HL-60 (cell line): ENCODE measurements at regions not wholly inside any gene's neighbourhood (a gene's known extent, or its start where the extent isn't known, plus 50 kb on each side); places are given as distances from the start of the nearest gene placed in this dataset.

Experiments
- DNase-seq, 2 experiments: peaks; one replicate each; pipeline ENCODE4 v3.0.0-alpha.2; 2010 to 2020; ENCODE audit warnings: low read depth in 1 of 2, low spot score in 1 of 2
- H3K27ac ChIP-seq: fragments of 250-450 bp; sonication (Bioruptor Pico); replicated peaks from 2 replicates; pipeline ENCODE4 v1.5.1; 2020; ENCODE audit warnings: mild to moderate bottlenecking, moderate library complexity
- H3K27me3 ChIP-seq: fragments of 250-450 bp; sonication (Bioruptor Pico); 2 replicates; pipeline ENCODE4 v1.5.1; 2021; ENCODE audit warnings: mild to moderate bottlenecking, moderate library complexity; ENCODE audit not compliant: insufficient read depth, poor library complexity, severe bottlenecking
- H3K4me3 ChIP-seq: replicated peaks from 2 replicates; pipeline ENCODE4 v1.5.1; 2011; ENCODE audit warnings: mild to moderate bottlenecking, control low read depth, low read length; ENCODE audit not compliant: insufficient read depth
- CTCF ChIP-seq: IDR thresholded peaks from one replicate; pipeline ENCODE4 v1.5.1; 2011; ENCODE audit warnings: low read length, control low read depth, inconsistent platforms; ENCODE audit not compliant: insufficient read depth
- GABPA ChIP-seq: IDR thresholded peaks from 2 replicates; pipeline ENCODE4 v1.6.1; 2012; ENCODE audit warnings: low read depth
- POLR2AphosphoS5 ChIP-seq: IDR thresholded peaks from 2 replicates; pipeline ENCODE4 v1.6.1; 2012; ENCODE audit warnings: low read depth
- REST ChIP-seq: IDR thresholded peaks from 2 replicates; pipeline ENCODE4 v1.6.1; 2012; ENCODE audit warnings: low read depth; ENCODE audit not compliant: insufficient replicate concordance
- SPI1 ChIP-seq: IDR thresholded peaks from 2 replicates; pipeline ENCODE4 v1.6.1; 2012; ENCODE audit warnings: low read depth, mild to moderate bottlenecking, borderline replicate concordance

GRCh38 chr13:38180126-38180525 lies 169.5 kb upstream of the UFM1 start:
- TF ChIP-seq POLR2AphosphoS5 = no peak
- no peak for TF ChIP-seq GABPA
- no peak for TF ChIP-seq REST
- TF ChIP-seq SPI1 = no peak
- TF ChIP-seq CTCF = no peak
- no peak overlapping the region for H3K4me3 ChIP-seq
- H3K27me3 ChIP-seq = no peaks in the 10 kb centered on the region
- no peak for DNase-seq
- no peak overlapping the region for H3K27ac ChIP-seq

GRCh38 chr13:38176664-38177063 lies 173.0 kb upstream of the UFM1 start:
- H3K27me3 ChIP-seq = no peaks in the 10 kb centered on the region
- H3K27ac ChIP-seq = no peak overlapping the region
- no peak for DNase-seq
- TF ChIP-seq GABPA (no peak), SPI1 (no peak), POLR2AphosphoS5 (no peak), CTCF (no peak), REST (no peak)
- no peak overlapping the region for H3K4me3 ChIP-seq

- Histone ChIP-seq H3K27me3 (no peaks in the 10 kb centered on the region), H3K27ac (no peak overlapping the region), H3K4me3 (no peak overlapping the region)
- DNase-seq = no peak
- TF ChIP-seq POLR2AphosphoS5 = no peak
Measured at GRCh38 chr13:38173403-38173802, 176.2 kb upstream of the UFM1 start.

- no peak overlapping the region for H3K27ac ChIP-seq
- no peak for DNase-seq
- TF ChIP-seq CTCF (no peak), POLR2AphosphoS5 (no peak), SPI1 (no peak), GABPA (no peak), REST (no peak)
Measured at GRCh38 chr13:38167164-38167822, 182.4 kb upstream of the UFM1 start.

More at GRCh38 chr13:38167164-38167822, 182.4 kb upstream of the UFM1 start:
- H3K27me3 ChIP-seq = no peaks in the 10 kb centered on the region
- no peak overlapping the region for H3K4me3 ChIP-seq
